BLaER1 treated with 17β-estradiol and CSF1 and Interleukin-3, amounts not matched to agents 10 nM and 100 nM (cell line): ENCODE measurements at regions not wholly inside any gene's neighbourhood (a gene's known extent, or its start where the extent isn't known, plus 50 kb on each side); places are given as distances from the start of the nearest gene placed in this dataset.

Experiments
- H3K27ac ChIP-seq, 11 experiments: shearing (Covaris generic); formaldehyde crosslinking; 2 replicates each; pipeline ENCODE4 v1.8.1; 2022
- H3K27me3 ChIP-seq, 11 experiments: shearing (Covaris generic); formaldehyde crosslinking; 2 replicates each; pipeline ENCODE4 v1.8.1; 2022
- H3K36me3 ChIP-seq, 11 experiments: shearing (Covaris generic); formaldehyde crosslinking; 2 replicates each; pipeline ENCODE4 v1.8.1; 2022
- H3K4me1 ChIP-seq, 10 experiments: shearing (Covaris generic); formaldehyde crosslinking; 2 replicates each; pipeline ENCODE4 v1.8.1; 2022
- H3K4me2 ChIP-seq, 11 experiments: shearing (Covaris generic); formaldehyde crosslinking; 2 replicates each; pipeline ENCODE4 v1.8.1; 2022
- H3K4me3 ChIP-seq, 10 experiments: shearing (Covaris generic); formaldehyde crosslinking; 2 replicates each; pipeline ENCODE4 v1.8.1; 2022
- H3K9ac ChIP-seq, 11 experiments: shearing (Covaris generic); formaldehyde crosslinking; 2 replicates each; pipeline ENCODE4 v1.8.1; 2022
- H3K9me3 ChIP-seq, 11 experiments: shearing (Covaris generic); formaldehyde crosslinking; replicated peaks in 1 of 11; 2 replicates each; pipeline ENCODE4 v1.8.1; 2022
- H4K20me1 ChIP-seq, 11 experiments: shearing (Covaris generic); formaldehyde crosslinking; 2 replicates each; pipeline ENCODE4 v1.8.1; 2022
- Cebpa-rat ChIP-seq, 11 experiments: shearing (Covaris generic); IDR thresholded peaks; 2 replicates each; pipeline ENCODE4 v1.8.1; 2022

DNA sequence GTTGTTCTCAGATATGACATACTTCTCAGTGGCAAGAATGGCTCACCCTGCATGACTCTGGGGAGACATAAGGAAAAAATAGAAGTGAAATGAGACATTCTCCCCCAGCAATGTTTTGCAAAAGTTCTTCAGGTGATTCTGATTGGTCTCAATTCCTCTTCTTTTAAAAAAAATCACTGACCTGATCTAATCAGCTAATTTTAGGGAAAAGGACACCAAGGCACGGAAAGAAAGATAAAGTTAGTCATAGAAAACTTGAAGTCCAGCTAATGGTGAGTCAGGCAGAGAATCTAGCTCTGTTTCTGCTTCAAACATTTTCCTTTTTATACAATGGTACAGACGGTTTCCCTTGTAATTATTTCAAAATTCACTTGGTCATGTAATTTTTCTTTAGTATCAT lies 1018.9 kb upstream of the ARRDC3 start:
- Histone ChIP-seq H3K9ac (no peak overlapping the region), H3K27me3 (no peaks in the 10 kb centered on the region), H3K4me3 (no peak overlapping the region), H3K4me1 (no peaks in the 10 kb centered on the region), H3K9me3 (no peaks in the 10 kb centered on the region), H3K27ac (no peak overlapping the region), H3K36me3 (no peaks in the 10 kb centered on the region), H3K4me2 (no peak overlapping the region), H4K20me1 (no peaks in the 10 kb centered on the region)
- no peak for TF ChIP-seq Cebpa-rat (IDR thresholded peaks at IDR 0.05)

DNA sequence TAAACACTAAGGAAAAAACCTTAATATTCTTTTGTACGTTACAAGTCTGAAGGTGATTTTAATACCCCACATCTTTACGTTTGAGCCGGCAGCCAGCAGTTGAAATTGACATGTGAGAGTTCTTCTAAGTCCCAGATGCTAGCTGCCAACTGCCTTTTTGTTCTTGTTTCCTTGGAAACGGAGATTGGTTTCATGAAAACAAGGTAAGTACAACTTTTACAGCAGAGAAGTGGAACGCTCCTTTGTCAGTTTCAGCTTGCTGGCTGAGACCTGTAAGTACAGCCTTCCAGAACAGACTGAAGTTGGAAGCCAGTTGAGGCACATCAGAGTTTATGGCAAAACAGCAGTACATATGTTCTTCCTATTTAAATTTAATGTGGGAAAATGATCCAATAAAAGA lies 1018.4 kb upstream of the ARRDC3 start:
- no peak overlapping the region for H3K9ac ChIP-seq
- no peaks in the 10 kb centered on the region for H3K4me1 ChIP-seq
- no peaks in the 10 kb centered on the region for H3K9me3 ChIP-seq
- H3K36me3 ChIP-seq, result no peaks in the 10 kb centered on the region
- H4K20me1 ChIP-seq, result no peaks in the 10 kb centered on the region
- no peak overlapping the region for H3K4me3 ChIP-seq
- H3K4me2 ChIP-seq, result no peak overlapping the region
- no peak overlapping the region for H3K27ac ChIP-seq
- TF ChIP-seq Cebpa-rat (IDR thresholded peaks at IDR 0.05), result no peak
- no peaks in the 10 kb centered on the region for H3K27me3 ChIP-seq

DNA sequence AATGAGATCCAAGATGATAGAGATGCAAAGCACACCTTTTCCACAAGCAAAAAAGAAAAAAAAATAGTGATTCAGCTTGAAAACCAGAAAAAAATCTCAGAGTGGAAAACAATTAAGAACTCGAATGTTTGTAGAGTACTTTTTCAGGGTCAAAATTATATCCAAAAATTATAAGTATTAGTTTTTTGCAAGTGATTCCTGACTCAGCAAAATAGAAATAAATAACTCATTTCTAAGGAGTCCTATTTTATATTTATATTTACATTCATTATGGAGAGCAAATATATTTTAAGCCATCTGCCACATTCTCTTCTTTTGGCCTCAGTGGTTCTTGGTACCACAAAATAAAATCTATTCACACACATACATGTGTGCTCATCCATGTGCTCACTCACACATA lies 1011.8 kb upstream of the ARRDC3 start:
- Histone ChIP-seq H3K36me3 (no peaks in the 10 kb centered on the region), H4K20me1 (no peaks in the 10 kb centered on the region), H3K4me3 (no peak overlapping the region), H3K9me3 (no peaks in the 10 kb centered on the region), H3K4me2 (no peak overlapping the region), H3K9ac (no peak overlapping the region), H3K27ac (no peak overlapping the region), H3K4me1 (no peaks in the 10 kb centered on the region), H3K27me3 (no peaks in the 10 kb centered on the region)
- TF ChIP-seq Cebpa-rat (IDR thresholded peaks at IDR 0.05), result no peak

DNA sequence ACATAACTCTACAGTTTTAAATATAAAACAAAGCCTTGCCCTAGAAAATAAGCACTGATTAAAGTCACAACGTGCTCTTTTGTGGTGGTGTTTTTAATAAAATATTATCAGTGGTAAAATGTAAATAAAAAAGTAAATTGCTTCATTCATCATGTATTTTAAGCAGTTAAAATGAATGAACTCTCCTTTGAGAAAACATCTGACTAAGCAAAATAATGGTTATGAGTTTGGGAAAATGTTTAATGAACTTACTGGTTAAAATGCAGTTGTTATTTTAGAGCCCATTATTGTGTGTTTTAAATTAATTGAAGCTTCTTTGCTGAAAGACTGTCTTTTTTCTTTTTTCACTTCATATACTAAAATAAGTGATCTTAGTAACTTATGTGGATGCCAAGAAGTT lies 1007.5 kb upstream of the ARRDC3 start:
- Histone ChIP-seq H3K9ac (no peak overlapping the region), H3K9me3 (no peaks in the 10 kb centered on the region), H3K4me1 (no peaks in the 10 kb centered on the region), H3K27ac (no peak overlapping the region), H3K4me3 (no peak overlapping the region), H3K27me3 (no peaks in the 10 kb centered on the region), H4K20me1 (no peaks in the 10 kb centered on the region), H3K4me2 (no peak overlapping the region), H3K36me3 (no peaks in the 10 kb centered on the region)
- no peak for TF ChIP-seq Cebpa-rat (IDR thresholded peaks at IDR 0.05)

DNA sequence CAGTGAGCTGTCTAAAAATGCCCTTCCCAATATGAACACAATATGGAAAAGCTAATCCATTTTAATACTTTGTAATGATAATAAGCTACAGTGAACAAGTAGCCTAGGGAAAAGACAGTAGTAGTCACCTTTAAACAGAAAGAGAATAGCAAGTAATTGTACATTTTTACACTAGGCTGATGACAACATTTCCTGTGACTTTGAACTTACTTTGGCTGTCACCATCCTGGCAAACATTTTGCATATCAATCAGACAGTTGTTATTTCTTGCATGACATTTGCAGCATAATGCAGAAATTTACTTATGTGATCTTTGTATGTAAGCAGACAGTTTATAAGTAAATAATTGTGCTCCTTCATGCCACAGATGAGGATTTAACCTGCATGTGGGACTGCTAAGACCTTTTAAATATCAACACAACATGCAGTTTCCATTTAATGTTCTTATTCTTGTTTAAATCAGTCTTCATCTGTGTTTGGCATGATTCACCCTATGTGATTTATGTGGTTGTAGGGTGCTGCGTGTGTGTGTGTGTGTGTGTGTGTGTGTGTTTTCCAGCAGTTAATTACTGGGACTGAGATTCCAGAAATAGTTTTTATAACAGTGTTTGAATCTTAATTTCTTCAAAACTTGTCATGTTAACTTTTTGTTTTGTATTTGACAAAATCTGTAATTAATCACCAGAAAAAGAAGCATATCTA lies 997.1 kb upstream of the ARRDC3 start:
- Histone ChIP-seq H3K36me3 (no peaks in the 10 kb centered on the region), H3K9me3 (peaks cover 0 to under 1% (median 0%) of the 10 kb centered on the region in 11 experiments; a peak in 4 of 22 replicates), H3K4me2 (no peak overlapping the region), H3K9ac (no peak overlapping the region), H3K4me1 (no peaks in the 10 kb centered on the region), H3K27ac (no peak overlapping the region), H4K20me1 (no peaks in the 10 kb centered on the region), H3K27me3 (no peaks in the 10 kb centered on the region), H3K4me3 (no peak overlapping the region)
- TF ChIP-seq Cebpa-rat (IDR thresholded peaks at IDR 0.05), result no peak

DNA sequence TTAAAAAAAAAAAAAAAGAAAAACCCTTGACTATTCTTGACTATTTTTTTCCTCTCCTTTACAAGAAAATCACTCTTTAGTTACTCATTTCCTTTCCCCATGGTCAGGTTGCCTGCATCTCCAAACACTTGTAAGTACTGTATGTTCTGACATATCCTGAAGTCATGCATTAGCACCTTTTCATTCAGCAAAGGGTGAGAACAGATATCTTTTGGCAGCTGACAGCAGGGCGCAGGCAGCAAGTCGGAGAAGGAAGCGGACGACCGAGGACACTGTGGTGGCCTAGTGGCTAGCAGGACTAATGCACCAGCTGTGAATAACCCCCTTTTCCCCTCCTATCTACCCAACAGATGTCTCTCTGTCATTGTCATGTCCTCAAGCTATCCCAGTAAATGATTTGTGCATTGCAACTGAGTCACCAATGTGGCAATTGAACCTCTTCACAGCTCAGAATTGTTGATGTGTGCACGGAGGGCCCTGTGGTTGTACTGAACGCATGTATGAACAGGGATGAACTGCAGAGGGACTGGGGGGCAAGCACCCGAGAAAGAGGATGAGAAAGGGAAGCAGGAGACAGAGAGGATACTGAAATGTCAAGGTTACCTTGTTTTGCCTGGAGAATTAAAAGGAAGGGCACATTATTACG lies 996.0 kb upstream of the ARRDC3 start:
- Histone ChIP-seq H3K4me2 (no peak overlapping the region), H3K4me1 (no peaks in the 10 kb centered on the region), H3K36me3 (no peaks in the 10 kb centered on the region), H3K27me3 (no peaks in the 10 kb centered on the region), H3K27ac (no peak overlapping the region), H3K9ac (no peak overlapping the region), H4K20me1 (no peaks in the 10 kb centered on the region), H3K4me3 (no peak overlapping the region), H3K9me3 (peaks cover 0 to 7% (median 0%) of the 10 kb centered on the region in 11 experiments; a peak in 5 of 22 replicates)
- TF ChIP-seq Cebpa-rat (IDR thresholded peaks at IDR 0.05), result no peak

DNA sequence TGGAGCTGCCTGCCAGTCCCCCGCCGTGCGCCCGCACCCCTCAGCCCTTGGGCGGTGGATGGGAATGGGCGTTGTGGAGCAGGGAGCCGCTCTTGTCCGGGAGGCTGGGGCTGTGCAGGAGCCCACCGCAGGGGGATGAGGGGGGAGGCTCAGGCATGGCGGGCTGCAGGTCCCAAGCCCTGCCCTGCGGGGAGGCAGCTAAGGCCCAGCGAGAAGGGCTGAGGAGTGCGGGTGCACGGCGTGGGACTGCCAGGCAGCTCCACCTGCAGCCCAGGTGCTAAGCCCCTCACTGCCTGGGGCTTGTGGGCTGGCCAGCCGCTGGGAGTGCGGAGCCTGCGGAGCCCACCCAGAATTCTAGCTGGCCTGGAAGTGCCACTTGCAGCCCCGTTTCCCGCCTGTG lies 991.7 kb upstream of the ARRDC3 start:
- Histone ChIP-seq H3K27me3 (no peaks in the 10 kb centered on the region), H4K20me1 (no peaks in the 10 kb centered on the region), H3K4me1 (no peaks in the 10 kb centered on the region), H3K9ac (no peak overlapping the region), H3K4me3 (no peak overlapping the region), H3K27ac (no peak overlapping the region), H3K36me3 (no peaks in the 10 kb centered on the region), H3K9me3 (peaks cover 0 to 7% (median 0%) of the 10 kb centered on the region in 11 experiments; a peak in 5 of 22 replicates), H3K4me2 (no peak overlapping the region)
- TF ChIP-seq Cebpa-rat (IDR thresholded peaks at IDR 0.05), result no peak

DNA sequence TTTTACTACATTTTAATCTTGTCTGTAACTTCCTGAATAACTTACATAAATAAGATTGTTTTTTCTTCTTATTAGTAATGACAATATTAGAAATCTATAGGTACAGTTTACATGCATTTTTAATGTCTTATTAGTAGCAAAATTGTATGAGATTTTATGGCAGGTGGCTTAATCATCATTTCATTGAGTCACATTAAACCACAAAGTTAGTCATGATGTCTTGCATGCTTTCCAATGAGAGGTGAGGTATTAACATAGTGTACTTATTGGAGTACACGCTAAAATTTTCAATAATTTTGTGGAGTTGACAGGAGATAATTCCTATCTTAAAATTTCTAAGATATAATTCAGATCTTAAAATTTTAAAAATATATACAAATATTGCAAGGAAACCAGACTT lies 989.6 kb upstream of the ARRDC3 start:
- Histone ChIP-seq H3K27ac (no peak overlapping the region), H3K36me3 (no peaks in the 10 kb centered on the region), H3K9me3 (peaks cover 0 to 7% (median 0%) of the 10 kb centered on the region in 11 experiments; a peak in 5 of 22 replicates), H3K27me3 (no peaks in the 10 kb centered on the region), H3K4me1 (no peaks in the 10 kb centered on the region), H3K4me2 (no peak overlapping the region), H3K9ac (no peak overlapping the region), H4K20me1 (no peaks in the 10 kb centered on the region), H3K4me3 (no peak overlapping the region)
- TF ChIP-seq Cebpa-rat (IDR thresholded peaks at IDR 0.05), result no peak

DNA sequence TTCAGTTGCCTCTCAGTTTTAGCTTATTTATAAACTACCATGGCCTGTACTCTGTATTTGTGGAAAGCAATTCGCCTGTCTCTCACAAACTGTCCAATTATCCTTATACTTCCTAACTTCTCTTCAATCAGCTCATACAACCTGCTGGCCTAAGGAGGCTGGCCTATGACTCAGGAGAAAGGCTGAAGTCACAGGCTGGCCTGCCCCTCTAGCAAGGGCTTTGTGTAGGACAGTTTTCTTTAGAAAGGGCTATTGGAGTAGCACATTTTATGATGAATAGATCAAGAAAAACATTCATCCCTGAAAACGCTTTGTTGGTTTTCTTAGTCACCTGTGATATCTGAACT lies 988.7 kb upstream of the ARRDC3 start:
- Histone ChIP-seq H3K36me3 (no peaks in the 10 kb centered on the region), H3K4me3 (no peak overlapping the region), H3K9ac (no peak overlapping the region), H3K4me2 (no peak overlapping the region), H3K9me3 (peaks cover 0 to 7% (median 0%) of the 10 kb centered on the region in 11 experiments; a peak in 5 of 22 replicates), H3K27me3 (no peaks in the 10 kb centered on the region), H4K20me1 (no peaks in the 10 kb centered on the region), H3K27ac (no peak overlapping the region), H3K4me1 (no peaks in the 10 kb centered on the region)
- no peak for TF ChIP-seq Cebpa-rat (IDR thresholded peaks at IDR 0.05)
